ENCODE measurements at regions not wholly inside any gene's neighbourhood (a gene's known extent, or its start where the extent isn't known, plus 50 kb on each side); places are given as distances from the start of the nearest gene placed in this dataset.

- no peaks in the 10 kb centered on the region for H3K27me3 ChIP-seq
- no peak overlapping the region for H3K4me3 ChIP-seq
- 69% methylated on average over 1 of the region's 1 CpG for WGBS
- DNase-seq (ENCODE audit: extremely low spot score), result no peak
- intact Hi-C loops (cut with DNase I), result no loop called here
- no peaks in the 10 kb centered on the region for H3K36me3 ChIP-seq
- peaks cover 0 to 8% (median 0%) of the 10 kb centered on the region in 4 donors for H3K4me1 ChIP-seq
- H3K9me3 ChIP-seq, result peaks cover 0 to 12% (median 0%) of the 10 kb centered on the region in 4 donors
- TF ChIP-seq POLR2AphosphoS5 (IDR thresholded peaks at IDR 0.05), result no peak
- no peak for TF ChIP-seq CTCF (IDR thresholded peaks at IDR 0.05)
- no peak for TF ChIP-seq POLR2A (IDR thresholded peaks at IDR 0.05; ENCODE audit: low read depth)
- no peak for TF ChIP-seq EP300 (IDR thresholded peaks at IDR 0.05)
- H3K27ac ChIP-seq (replicated peaks in 1 of 4), result no peak overlapping the region
Measured at GRCh38 chr4:33073811-33074210, 2353.6 kb downstream of the PCDH7 start.

- no peaks in the 10 kb centered on the region for H3K27me3 ChIP-seq
- intact Hi-C loops (cut with DNase I), result no loop called here
- no peak for DNase-seq (ENCODE audit: extremely low spot score)
Measured at GRCh38 chr4:33078145-33078544, 2358.0 kb downstream of the PCDH7 start.

GRCh38 chr4:33080275-33080674 is 2360.1 kb downstream of the PCDH7 start:
- H3K4me3 ChIP-seq, result no peak overlapping the region
- no peak for DNase-seq (ENCODE audit: extremely low spot score)
- WGBS, result 64% methylated on average over 2 of the region's 2 CpGs
- TF ChIP-seq POLR2A (IDR thresholded peaks at IDR 0.05; ENCODE audit: low read depth), result no peak
- no peak for TF ChIP-seq EP300 (IDR thresholded peaks at IDR 0.05)
- TF ChIP-seq CTCF (IDR thresholded peaks at IDR 0.05), result no peak
- no peak for TF ChIP-seq POLR2AphosphoS5 (IDR thresholded peaks at IDR 0.05)
- H3K4me1 ChIP-seq, result no peaks in the 10 kb centered on the region
- intact Hi-C loops (cut with DNase I), result no loop called here
- no peaks in the 10 kb centered on the region for H3K27me3 ChIP-seq
- no peak overlapping the region for H3K27ac ChIP-seq (replicated peaks in 1 of 4)
- no peaks in the 10 kb centered on the region for H3K9me3 ChIP-seq
- no peaks in the 10 kb centered on the region for H3K36me3 ChIP-seq

More at GRCh38 chr4:33078145-33078544, 2358.0 kb downstream of the PCDH7 start:
- no peak overlapping the region for H3K27ac ChIP-seq (replicated peaks in 1 of 4)
- H3K36me3 ChIP-seq, result no peaks in the 10 kb centered on the region
- no peaks in the 10 kb centered on the region for H3K9me3 ChIP-seq
- no peak overlapping the region for H3K4me3 ChIP-seq
- TF ChIP-seq POLR2AphosphoS5 (IDR thresholded peaks at IDR 0.05) (no peak), CTCF (IDR thresholded peaks at IDR 0.05) (no peak), EP300 (IDR thresholded peaks at IDR 0.05) (no peak), POLR2A (IDR thresholded peaks at IDR 0.05; ENCODE audit: low read depth) (no peak)
- WGBS, result 94% methylated on average over 2 of the region's 2 CpGs
- peaks cover 0 to 5% (median 0%) of the 10 kb centered on the region in 4 donors for H3K4me1 ChIP-seq

- 54% methylated on average over 2 of the region's 2 CpGs for WGBS
Measured at GRCh38 chr4:33085709-33086108, 2365.5 kb downstream of the PCDH7 start.

More at GRCh38 chr4:33085709-33086108, 2365.5 kb downstream of the PCDH7 start:
- Histone ChIP-seq H3K27ac (replicated peaks in 1 of 4) (no peak overlapping the region), H3K27me3 (no peaks in the 10 kb centered on the region), H3K4me3 (no peak overlapping the region), H3K9me3 (no peaks in the 10 kb centered on the region), H3K36me3 (no peaks in the 10 kb centered on the region), H3K4me1 (peaks cover 0 to 10% (median 4%) of the 10 kb centered on the region in 4 donors)
- no peak for TF ChIP-seq CTCF (IDR thresholded peaks at IDR 0.05)
- TF ChIP-seq POLR2AphosphoS5 (IDR thresholded peaks at IDR 0.05), result no peak
- no peak for TF ChIP-seq EP300 (IDR thresholded peaks at IDR 0.05)
- no peak for TF ChIP-seq POLR2A (IDR thresholded peaks at IDR 0.05; ENCODE audit: low read depth)
- intact Hi-C loops (cut with DNase I), result no loop called here
- no peak for DNase-seq (ENCODE audit: extremely low spot score)
